Transverse colon (tissue), 4 donors: ENCODE measurements at regions not wholly inside any gene's neighbourhood (a gene's known extent, or its start where the extent isn't known, plus 50 kb on each side); places are given as distances from the start of the nearest gene placed in this dataset.
"Not testable (repeated sequence)": the region's sequence is repeated elsewhere in the genome, so short reads cannot be mapped to it uniquely, and the experiment has no call there.

Experiments used
- DNase-seq: peaks from one replicate; pipeline ENCODE4 v3.0.0-alpha.2; 2019
- H3K27ac ChIP-seq, 4 donors: fragments of 200-600 bp; sonication (generic); 2 replicates each; pipeline ENCODE4 v1.5.1; 2016 to 2018; ENCODE audit warnings: inconsistent platforms in 4 of 4
- H3K27me3 ChIP-seq: fragments of 200-600 bp; sonication (generic); 2 replicates; pipeline ENCODE4 v1.5.1; 2017; ENCODE audit warnings: inconsistent platforms
- H3K36me3 ChIP-seq, 4 donors: fragments of 200-600 bp; sonication (generic); 2 replicates each; pipeline ENCODE4 v1.5.1; 2017 to 2019; ENCODE audit warnings: inconsistent platforms in 4 of 4
- H3K4me1 ChIP-seq, 4 donors: fragments of 200-600 bp; sonication (generic); 2 replicates each; pipeline ENCODE4 v1.5.1; 2017 to 2020; ENCODE audit warnings: inconsistent platforms in 4 of 4
- H3K4me3 ChIP-seq, 4 donors: fragments of 200-600 bp; sonication (generic); 1 replicate in 1 of 4; 2 replicates in 3 of 4; pipeline versions ENCODE4 v1.5.1 to v1.6.1; 2017 to 2019; ENCODE audit warnings: inconsistent platforms in 4 of 4
- H3K9me3 ChIP-seq, 2 donors: fragments of 200-600 bp; sonication (generic); 2 replicates each; pipeline ENCODE4 v1.5.1; 2017 to 2019; ENCODE audit warnings: inconsistent platforms in 2 of 2
- CTCF ChIP-seq, 5 experiments: fragments of 200-600 bp in 3 of 5; fragments of 450-650 bp in 2 of 5; sonication (generic) in 3 of 5; IDR thresholded peaks; 1 replicate in 2 of 5; 2 replicates in 3 of 5; pipeline ENCODE4 v1.5.1; 2016 to 2017; ENCODE audit warnings: antibody characterized with exemption in 5 of 5, inconsistent platforms in 3 of 5, mild to moderate bottlenecking in 2 of 5, moderate library complexity in 1 of 5
- EP300 ChIP-seq: sonication (generic); formaldehyde crosslinking; IDR thresholded peaks from one replicate; pipeline ENCODE4 v1.6.1; 2017; ENCODE audit warnings: antibody characterized with exemption, low read depth
- POLR2A ChIP-seq: fragments of 450-650 bp; IDR thresholded peaks from one replicate; pipeline ENCODE4 v1.6.1; 2016; ENCODE audit warnings: antibody characterized with exemption, mild to moderate bottlenecking, moderate library complexity
- POLR2AphosphoS5 ChIP-seq, 3 donors: sonication (generic); formaldehyde crosslinking; IDR thresholded peaks; one replicate each; pipeline ENCODE4 v1.6.1; 2016; ENCODE audit warnings: antibody characterized with exemption in 3 of 3
- WGBS, 2 donors: methylation state at CpG; one replicate each; pipeline ENCODE4 v1.1.5; 2018; ENCODE audit warnings: low coverage in 1 of 2; 5-methylcytosine and 5-hydroxymethylcytosine counted together
- in situ Hi-C, 4 donors: fragments of 200-750 bp; cut with MboI; loops; one replicate each; pipeline versions ENCODE4 v1.15.0 to v1.15.1; 2017; ENCODE audit warnings: low sequenced_read_pairs in 3 of 4, low pct_ligation_motif_present in 1 of 4, low pct_unique_long_range_greater_than_20kb in 1 of 4
- intact Hi-C: fragments of 100-400 bp; cut with DNase I; formaldehyde crosslinking; loops from one replicate; pipeline ENCODE4 v1.15.1; 2023; ENCODE audit warnings: low total_unique reads

GRCh38 chr1:185431612-185432011 lies 114.6 kb upstream of the IVNS1ABP start:
- Histone ChIP-seq H3K27ac (no peak overlapping the region), H3K4me1 (peaks cover 0 to 10% (median 0%) of the 10 kb centered on the region in 4 donors), H3K9me3 (no peaks in the 10 kb centered on the region), H3K27me3 (no peaks in the 10 kb centered on the region), H3K4me3 (no peak overlapping the region), H3K36me3 (no peaks in the 10 kb centered on the region)
- intact Hi-C loops (loop anchor here (2.0 kb wide), 1 partner anchor 49 kb away; no protein-coding TSS in a partner anchor), in situ Hi-C loops (no loop called here)
- WGBS, 2 donors = 75 to 79% methylated on average over 4 to 5 of the region's 5 CpGs
- TF ChIP-seq POLR2A (no peak), EP300 (no peak), POLR2AphosphoS5 (IDR thresholded peaks at IDR 0.05) (no peak), CTCF (IDR thresholded peaks at IDR 0.05) (no peak)
- DNase-seq = no peak

GRCh38 chr1:185429668-185430067 lies 112.6 kb upstream of the IVNS1ABP start:
- H3K4me1 ChIP-seq, H3K27me3 ChIP-seq, H3K27ac ChIP-seq, H3K9me3 ChIP-seq, DNase-seq, in situ Hi-C loops, intact Hi-C loops, H3K36me3 ChIP-seq, H3K4me3 ChIP-seq: not testable (repeated sequence)
- WGBS, 2 donors = 95 to 100% methylated on average over 1 of the region's 1 CpG

GRCh38 chr1:185427776-185428175 lies 110.7 kb upstream of the IVNS1ABP start:
- no peaks in the 10 kb centered on the region for H3K9me3 ChIP-seq
- intact Hi-C loops = no loop called here

GRCh38 chr1:185427264-185427663 lies 110.2 kb upstream of the IVNS1ABP start:
- in situ Hi-C loops = no loop called here
- no peak overlapping the region for H3K4me3 ChIP-seq

More at GRCh38 chr1:185427776-185428175, 110.7 kb upstream of the IVNS1ABP start:
- Histone ChIP-seq H3K27me3 (no peaks in the 10 kb centered on the region), H3K4me3 (no peak overlapping the region), H3K27ac (no peak overlapping the region), H3K4me1 (peaks cover 0 to 10% (median 0%) of the 10 kb centered on the region in 4 donors), H3K36me3 (no peaks in the 10 kb centered on the region)
- WGBS, 2 donors = 70 to 90% methylated on average over 2 to 3 of the region's 3 CpGs
- DNase-seq = no peak
- TF ChIP-seq EP300 = no peak
- TF ChIP-seq POLR2AphosphoS5 (IDR thresholded peaks at IDR 0.05) = no peak
- TF ChIP-seq POLR2A = no peak
- no peak for TF ChIP-seq CTCF (IDR thresholded peaks at IDR 0.05)
- in situ Hi-C loops = no loop called here

More at GRCh38 chr1:185427264-185427663, 110.2 kb upstream of the IVNS1ABP start:
- H3K4me1 ChIP-seq = peaks cover 0 to 10% (median 0%) of the 10 kb centered on the region in 4 donors
- no peaks in the 10 kb centered on the region for H3K9me3 ChIP-seq
- H3K27me3 ChIP-seq = no peaks in the 10 kb centered on the region
- H3K27ac ChIP-seq = no peak overlapping the region
- no peaks in the 10 kb centered on the region for H3K36me3 ChIP-seq
- DNase-seq = no peak
- intact Hi-C loops = no loop called here
- TF ChIP-seq POLR2AphosphoS5 (IDR thresholded peaks at IDR 0.05) (no peak), CTCF (IDR thresholded peaks at IDR 0.05) (no peak), POLR2A (no peak), EP300 (no peak)
- 50 to 52% methylated on average over 1 to 2 of the region's 2 CpGs for WGBS, 2 donors
